Activated CD4-positive, alpha-beta T cell treated with anti-CD3 and anti-CD28 coated beads, Interleukin-2, amount 50 U/mL, for 4 hours (primary cell): ENCODE measurements at regions not wholly inside any gene's neighbourhood (a gene's known extent, or its start where the extent isn't known, plus 50 kb on each side); places are given as distances from the start of the nearest gene placed in this dataset.

ENCODE experiments used
- DNase-seq, 2 experiments: peaks; one replicate each; pipeline ENCODE4 v3.0.0-alpha.2; 2020

- DNase-seq = no peak
Measured at GRCh38 chr6:9566096-9566495, 848.8 kb downstream of the TFAP2A start.

DNA sequence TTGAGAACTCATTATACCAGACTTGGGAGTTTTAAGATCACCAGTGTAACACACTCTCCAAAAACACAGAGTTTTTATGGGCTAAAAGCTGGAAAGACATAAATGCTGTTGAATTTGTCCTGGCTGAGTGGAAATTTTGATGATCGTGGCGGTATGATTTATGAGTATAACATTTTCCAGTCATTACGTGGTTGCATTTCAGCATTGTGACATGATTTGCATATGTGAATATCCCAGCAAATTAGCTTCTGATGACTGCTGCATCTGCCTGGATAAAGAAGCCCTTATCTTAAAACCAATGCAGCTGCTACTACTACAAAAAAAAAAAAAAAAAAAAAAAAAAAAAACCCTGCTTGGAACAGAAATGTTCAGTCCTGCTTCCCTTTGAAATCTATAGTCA lies 850.9 kb downstream of the TFAP2A start:
- DNase-seq = no peak

DNA sequence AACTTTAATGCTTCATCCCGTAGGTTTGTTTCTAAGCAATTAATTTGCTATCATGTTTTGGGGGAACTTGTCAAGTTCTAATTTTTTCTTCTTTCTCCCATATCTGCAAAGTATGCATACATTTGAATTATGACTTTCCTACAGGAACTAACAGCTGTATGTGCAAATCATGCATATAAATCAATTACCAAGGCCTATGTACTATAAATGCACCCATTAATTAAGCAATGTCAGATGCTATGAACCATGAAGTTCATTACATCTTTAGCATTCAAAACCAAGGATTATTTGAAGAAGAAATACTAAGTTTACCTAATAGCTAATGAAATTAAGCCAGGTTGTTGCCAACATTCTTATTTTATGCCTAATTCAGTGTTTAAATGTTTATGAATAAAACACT lies 851.3 kb downstream of the TFAP2A start:
- no peak for DNase-seq

DNA sequence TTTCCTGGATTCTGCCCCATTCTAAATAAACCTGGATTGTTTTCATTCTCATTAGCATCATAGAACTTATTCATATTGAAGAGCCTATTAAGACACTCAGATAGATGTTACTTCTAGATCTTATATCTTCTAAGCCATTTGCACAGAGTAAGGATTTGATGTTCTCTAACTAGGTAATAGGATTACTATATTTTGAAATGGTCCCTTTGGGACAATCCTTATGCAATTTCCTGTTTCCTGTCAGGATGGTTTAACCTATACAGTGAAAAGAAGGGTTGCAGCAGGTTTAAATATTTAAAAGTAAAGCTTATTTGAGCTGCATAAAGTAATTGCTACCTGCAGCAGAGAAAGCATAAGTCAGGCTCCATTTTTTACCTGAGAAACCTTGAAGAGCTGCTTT lies 860.1 kb downstream of the TFAP2A start:
- DNase-seq = no peak

DNA sequence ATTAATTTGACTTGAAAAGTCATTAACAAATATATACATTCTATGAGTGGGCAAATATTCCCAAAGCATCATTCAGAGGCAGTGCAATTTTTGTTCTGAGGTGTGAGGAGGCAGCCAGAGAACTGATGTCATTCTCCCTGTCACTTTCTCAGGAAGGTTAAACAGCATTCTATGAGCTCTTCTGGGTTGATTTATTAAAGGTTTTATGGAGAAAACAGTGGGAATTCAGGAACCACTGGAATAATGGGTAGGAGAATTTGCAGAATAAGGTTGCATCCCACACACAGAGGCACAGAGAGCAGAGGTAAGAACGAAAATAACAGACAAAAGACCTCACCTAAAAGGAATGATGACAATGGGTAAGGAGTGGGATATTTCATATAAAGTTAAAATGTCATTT lies 860.6 kb downstream of the TFAP2A start:
- DNase-seq = no peak

DNA sequence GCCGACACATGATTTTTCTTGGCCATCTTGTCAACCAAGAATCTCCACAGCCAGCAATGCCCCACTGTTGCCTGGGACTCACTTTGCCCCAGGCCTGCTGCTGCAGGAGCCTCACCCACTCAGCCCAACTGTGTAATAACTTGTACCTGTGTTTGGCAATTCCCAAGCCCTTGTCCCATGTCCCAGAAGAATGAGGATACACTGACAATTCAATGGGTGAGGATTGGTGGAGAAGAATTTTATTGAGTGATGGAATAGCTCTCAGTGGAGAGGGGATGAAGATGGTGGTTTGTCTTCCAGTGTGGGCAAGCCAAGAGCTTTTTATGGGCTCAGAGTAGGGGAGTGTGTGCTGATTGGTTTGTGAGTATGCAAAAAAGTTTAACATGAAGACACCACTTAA lies 861.9 kb downstream of the TFAP2A start:
- DNase-seq = no peak

DNA sequence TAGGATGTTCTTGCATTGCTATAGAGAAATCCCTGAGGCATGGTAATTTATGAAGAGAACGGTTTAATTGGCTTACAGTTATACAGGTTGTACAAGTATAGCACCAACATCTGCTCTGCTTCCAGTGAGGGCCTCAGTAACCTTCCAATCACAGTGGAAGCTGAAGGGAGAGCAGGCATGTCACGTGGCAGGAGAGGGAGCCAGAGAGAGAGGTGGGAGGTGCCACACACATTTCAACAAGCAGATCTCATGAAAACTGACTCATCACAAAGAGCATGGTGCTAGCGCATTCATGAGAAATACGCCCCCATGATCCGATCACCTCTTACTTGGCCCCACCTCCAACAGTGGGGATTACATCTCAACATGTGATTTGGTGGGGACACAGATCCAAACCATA lies 871.2 kb downstream of the TFAP2A start:
- no peak for DNase-seq

DNA sequence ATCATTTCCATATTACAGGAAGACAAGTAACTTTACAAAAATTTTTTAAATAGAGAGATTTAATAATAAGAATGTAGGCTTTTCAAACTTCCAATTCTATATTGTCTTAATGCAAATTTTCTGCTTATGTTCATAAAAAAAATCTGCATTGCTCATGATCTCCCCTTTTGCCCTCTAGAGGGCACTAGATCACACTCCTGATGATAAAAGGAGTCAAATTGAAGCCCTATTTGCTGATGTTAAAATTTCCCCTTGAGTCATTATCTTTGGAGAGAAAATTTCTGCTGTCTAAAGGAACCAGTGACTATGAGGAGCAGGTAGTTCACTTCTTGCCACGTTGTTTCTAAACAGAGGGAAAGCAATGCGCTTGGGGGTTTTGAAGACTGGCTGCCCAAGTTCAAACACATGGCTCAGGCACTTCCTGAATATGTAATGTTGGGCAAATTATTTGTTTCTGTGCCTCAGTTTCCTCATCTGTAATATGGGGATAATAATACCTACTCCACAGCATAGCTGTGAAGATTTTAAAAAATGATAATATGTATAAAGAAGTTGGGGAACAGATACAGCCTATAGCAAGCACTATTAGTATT lies 874.2 kb downstream of the TFAP2A start:
- no peak for DNase-seq

- no peak for DNase-seq
Measured at GRCh38 chr6:9540126-9540525, 874.7 kb downstream of the TFAP2A start.

DNA sequence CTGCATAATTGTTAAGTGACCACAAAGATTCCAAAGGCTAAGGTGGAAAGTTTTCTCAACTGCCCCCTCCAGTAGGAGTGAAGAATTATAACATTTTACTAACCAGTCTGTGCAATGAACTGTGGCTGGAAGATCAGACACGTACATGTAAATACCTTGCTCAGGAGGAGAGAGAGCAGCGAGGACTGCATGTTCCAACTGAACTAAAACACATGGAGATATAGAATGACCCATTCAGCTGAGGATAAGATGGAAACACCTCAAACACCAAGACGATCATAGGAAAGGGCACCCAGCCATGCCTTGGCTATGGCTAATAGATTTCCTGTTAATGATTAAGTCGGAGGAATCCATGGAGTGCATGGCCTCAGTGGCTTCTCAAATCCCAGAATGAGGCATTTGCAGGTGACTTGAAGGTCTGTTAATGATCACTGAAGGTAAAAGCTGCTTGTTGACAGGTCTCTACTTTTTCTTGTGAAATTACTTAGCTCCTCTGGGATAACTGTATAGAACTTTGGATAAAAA lies 875.6 kb downstream of the TFAP2A start:
- DNase-seq = no peak

- no peak for DNase-seq
Measured at GRCh38 chr6:9537381-9537780, 877.5 kb downstream of the TFAP2A start.

GRCh38 chr6:9535106-9535505 lies 879.8 kb downstream of the TFAP2A start:
- no peak for DNase-seq

- DNase-seq = no peak
Measured at GRCh38 chr6:9532621-9533557, 882.0 kb downstream of the TFAP2A start.

DNA sequence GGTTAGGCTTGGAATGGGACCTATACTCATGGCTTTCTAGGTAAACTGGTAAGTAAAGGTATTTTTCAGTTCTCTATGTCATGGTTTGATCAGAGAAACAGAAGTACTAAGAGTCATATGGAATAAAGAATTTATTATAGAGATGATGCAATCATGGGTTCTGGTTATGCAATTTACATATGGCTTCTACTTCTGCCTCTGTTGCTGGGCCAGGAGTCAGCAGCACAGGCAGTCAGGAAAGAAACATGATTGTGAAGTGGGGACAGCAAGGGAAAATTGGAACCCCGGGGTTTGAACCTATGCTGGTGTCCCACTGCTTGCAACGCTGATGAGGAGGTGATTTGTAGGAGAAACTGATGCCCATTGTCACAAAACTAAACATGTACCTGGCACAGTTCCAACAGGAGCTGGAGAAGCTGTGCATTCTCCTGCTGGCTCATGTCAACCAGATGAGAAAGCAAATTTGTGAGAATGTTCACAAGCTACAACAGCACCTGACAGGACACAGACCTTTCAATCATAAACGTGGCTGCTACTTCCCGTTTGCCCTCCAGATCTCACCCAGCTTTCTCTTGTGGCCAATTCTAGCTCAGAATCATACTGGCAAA lies 887.1 kb downstream of the TFAP2A start:
- DNase-seq = no peak

- DNase-seq = no peak
Measured at GRCh38 chr6:9523462-9523861, 891.4 kb downstream of the TFAP2A start.

DNA sequence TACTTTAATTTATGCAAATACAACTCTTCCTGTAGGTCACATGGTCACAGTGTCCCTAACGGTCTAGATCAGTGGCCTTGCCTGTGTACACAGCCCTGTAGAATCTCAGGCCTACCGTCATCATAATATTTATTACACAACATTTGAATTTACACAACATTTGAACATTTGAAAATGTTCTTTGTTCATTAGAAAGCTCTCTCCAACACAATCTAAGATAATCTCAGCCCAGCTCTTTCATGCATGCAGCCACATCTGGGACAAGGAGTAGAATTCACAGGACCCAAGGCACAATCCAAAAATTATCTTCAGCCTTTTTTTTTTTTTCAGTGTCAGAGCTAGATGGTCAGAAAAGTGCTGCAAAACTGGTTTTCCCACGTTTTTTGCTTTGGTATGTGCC lies 892.8 kb downstream of the TFAP2A start:
- no peak for DNase-seq

DNA sequence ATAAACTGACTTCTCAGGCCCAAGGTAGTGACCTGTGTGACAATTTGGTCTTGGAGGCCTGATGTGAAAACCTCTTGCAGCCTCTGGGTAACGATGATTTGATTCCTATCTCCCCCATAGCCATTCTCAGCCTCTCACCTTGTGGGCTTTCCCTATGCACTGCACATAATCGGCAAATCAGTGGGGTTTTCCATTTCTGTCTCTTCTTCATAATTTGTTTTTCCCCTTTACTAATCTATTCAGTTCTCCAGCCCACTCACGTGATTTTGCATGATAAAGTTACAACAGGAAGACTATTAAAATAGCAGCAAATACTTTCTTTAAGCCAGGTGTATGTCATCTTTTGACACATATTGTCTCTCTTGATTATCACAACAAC lies 893.7 kb downstream of the TFAP2A start:
- DNase-seq = no peak

GRCh38 chr6:9520417-9521151 lies 894.3 kb downstream of the TFAP2A start:
- DNase-seq = no peak

DNA sequence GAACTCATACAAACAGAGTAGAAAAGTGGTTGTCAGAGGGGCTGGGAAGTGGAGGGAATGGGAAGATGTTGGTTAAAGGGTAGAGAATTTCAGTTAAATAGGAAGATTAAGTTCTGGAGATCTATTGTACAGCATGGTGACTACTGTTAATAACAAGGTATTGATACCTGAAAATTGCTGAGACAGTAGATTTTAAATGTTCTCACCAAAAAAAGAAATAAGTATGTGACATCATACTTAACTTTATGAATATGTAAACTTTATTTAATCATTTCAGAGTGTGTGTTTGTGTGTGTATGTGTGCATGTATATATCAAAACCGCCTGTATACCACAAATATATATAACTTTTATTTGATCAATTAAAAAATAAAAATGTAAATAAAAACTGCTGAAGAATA lies 896.4 kb downstream of the TFAP2A start:
- DNase-seq = no peak

GRCh38 chr6:9517806-9518205 lies 897.1 kb downstream of the TFAP2A start:
- DNase-seq = no peak

GRCh38 chr6:9515633-9516606 lies 899.0 kb downstream of the TFAP2A start:
- DNase-seq = no peak

GRCh38 chr6:9514146-9514545 lies 900.7 kb downstream of the TFAP2A start:
- DNase-seq = no peak
